ENCODE measurements at regions not wholly inside any gene's neighbourhood (a gene's known extent, or its start where the extent isn't known, plus 50 kb on each side); places are given as distances from the start of the nearest gene placed in this dataset.

DNA sequence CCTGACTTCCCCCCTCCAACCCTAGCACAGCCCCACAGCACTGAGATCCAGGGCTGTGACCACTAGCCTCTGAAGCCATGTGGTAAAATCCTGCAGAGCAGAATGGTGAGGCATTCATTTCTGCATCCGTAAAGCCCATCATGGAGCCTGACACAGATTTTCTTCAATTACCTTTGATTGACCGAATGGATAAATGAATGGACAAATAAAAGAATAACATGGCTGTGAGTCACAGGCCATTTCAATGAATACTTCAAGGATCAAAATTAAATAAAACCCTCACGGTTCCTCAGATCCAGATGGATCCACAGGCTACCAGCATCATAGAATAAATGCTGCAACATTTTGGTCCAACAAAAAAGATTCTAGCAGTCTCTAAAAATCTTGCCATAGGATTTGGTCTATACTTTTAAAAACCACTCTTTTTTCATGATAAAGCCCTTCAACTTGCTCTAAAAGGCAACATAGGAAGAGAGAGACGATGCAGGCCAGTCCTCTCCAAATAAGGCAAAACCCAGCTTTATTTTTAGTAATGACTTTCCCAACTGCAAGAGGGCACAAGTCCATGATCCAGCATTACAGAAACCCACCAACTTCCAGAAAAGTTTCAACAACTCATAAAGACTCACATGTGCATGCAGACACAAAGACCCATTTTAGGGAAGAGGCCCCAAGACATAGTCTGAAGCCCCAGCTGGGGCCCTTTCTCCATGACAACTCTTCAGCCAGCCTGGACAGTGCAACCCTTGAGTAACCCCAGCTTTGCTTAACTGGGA is 52.4 kb upstream of the MRPS22 start:
- Mint-ChIP-seq H3K4me1 (no peaks in the 10 kb centered on the region), H3K9me3 (no peaks in the 10 kb centered on the region), H3K27ac (no peak overlapping the region), H3K27me3 (ENCODE audit: insufficient read depth) (peaks cover 5% of the 10 kb centered on the region), H3K36me3 (ENCODE audit: low read depth) (no peaks in the 10 kb centered on the region), H3K4me3 (no peak overlapping the region)
- H3K4me1 ChIP-seq (ENCODE audit: control insufficient read depth, insufficient read depth, low read length) = no peaks in the 10 kb centered on the region
- WGBS, 2 experiments (ENCODE audit: insufficient coverage in 1 of 2, insufficient read length in 1 of 2) = 92 to 96% methylated on average over 3 to 4 of the region's 4 CpGs
- H3K27ac ChIP-seq (ENCODE audit: low read depth, low read length) = no peak overlapping the region
- no peak for DNase-seq
- TF ChIP-seq, protein P1, sequence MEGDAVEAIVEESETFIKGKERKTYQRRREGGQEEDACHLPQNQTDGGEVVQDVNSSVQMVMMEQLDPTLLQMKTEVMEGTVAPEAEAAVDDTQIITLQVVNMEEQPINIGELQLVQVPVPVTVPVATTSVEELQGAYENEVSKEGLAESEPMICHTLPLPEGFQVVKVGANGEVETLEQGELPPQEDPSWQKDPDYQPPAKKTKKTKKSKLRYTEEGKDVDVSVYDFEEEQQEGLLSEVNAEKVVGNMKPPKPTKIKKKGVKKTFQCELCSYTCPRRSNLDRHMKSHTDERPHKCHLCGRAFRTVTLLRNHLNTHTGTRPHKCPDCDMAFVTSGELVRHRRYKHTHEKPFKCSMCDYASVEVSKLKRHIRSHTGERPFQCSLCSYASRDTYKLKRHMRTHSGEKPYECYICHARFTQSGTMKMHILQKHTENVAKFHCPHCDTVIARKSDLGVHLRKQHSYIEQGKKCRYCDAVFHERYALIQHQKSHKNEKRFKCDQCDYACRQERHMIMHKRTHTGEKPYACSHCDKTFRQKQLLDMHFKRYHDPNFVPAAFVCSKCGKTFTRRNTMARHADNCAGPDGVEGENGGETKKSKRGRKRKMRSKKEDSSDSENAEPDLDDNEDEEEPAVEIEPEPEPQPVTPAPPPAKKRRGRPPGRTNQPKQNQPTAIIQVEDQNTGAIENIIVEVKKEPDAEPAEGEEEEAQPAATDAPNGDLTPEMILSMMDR (conservative IDR thresholded peaks at IDR 0.05) = no peak
- no peaks in the 10 kb centered on the region for H3K9me3 ChIP-seq (ENCODE audit: control insufficient read depth, low read length)
- no peaks in the 10 kb centered on the region for H3K27me3 ChIP-seq (ENCODE audit: control insufficient read depth, insufficient read depth, low read length, poor library complexity, severe bottlenecking)
- H3K36me3 ChIP-seq (ENCODE audit: control insufficient read depth, insufficient read depth, low read length) = no peaks in the 10 kb centered on the region
- H3K9ac ChIP-seq (ENCODE audit: extremely low read depth, low read length, poor library complexity, severe bottlenecking) = no peak overlapping the region
- H3K4me3 ChIP-seq (ENCODE audit: low read length) = no peak overlapping the region

DNA sequence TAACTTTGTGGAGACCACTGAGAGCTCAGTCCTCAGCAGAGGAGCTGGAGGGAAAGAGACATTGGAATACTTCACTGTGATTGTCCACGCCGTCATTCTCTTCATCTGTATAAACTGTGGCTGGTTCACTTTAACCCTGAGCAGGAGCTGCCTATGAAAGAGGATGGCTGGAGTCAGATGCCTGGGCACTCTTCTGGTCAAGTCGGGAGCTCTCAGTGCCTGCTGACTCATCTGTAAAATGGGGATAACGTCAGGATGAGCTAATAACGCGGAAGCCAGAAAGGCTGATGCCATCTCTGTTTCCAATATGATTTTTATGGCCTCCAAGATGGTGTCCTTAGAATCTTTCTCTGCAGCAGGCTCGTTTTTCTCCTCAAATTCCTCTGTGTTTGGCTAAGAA is 51.6 kb upstream of the MRPS22 start:
- Histone ChIP-seq H3K4me1 (ENCODE audit: control insufficient read depth, insufficient read depth, low read length) (no peaks in the 10 kb centered on the region), H3K27ac (ENCODE audit: low read depth, low read length) (no peak overlapping the region), H3K9me3 (ENCODE audit: control insufficient read depth, low read length) (no peaks in the 10 kb centered on the region), H3K9ac (ENCODE audit: extremely low read depth, low read length, poor library complexity, severe bottlenecking) (no peak overlapping the region), H3K36me3 (ENCODE audit: control insufficient read depth, insufficient read depth, low read length) (no peaks in the 10 kb centered on the region), H3K4me3 (ENCODE audit: low read length) (no peak overlapping the region), H3K27me3 (ENCODE audit: control insufficient read depth, insufficient read depth, low read length, poor library complexity, severe bottlenecking) (no peaks in the 10 kb centered on the region)
- Mint-ChIP-seq H3K27me3 (ENCODE audit: insufficient read depth) (peaks cover 6% of the 10 kb centered on the region), H3K27ac (no peak overlapping the region), H3K4me3 (no peak overlapping the region), H3K36me3 (ENCODE audit: low read depth) (no peaks in the 10 kb centered on the region), H3K4me1 (no peaks in the 10 kb centered on the region), H3K9me3 (no peaks in the 10 kb centered on the region)
- 90 to 94% methylated on average over 7 of the region's 7 CpGs for WGBS, 2 experiments (ENCODE audit: insufficient coverage in 1 of 2, insufficient read length in 1 of 2)
- no peak for DNase-seq
- TF ChIP-seq, protein P1 (conservative IDR thresholded peaks at IDR 0.05) = no peak

DNA sequence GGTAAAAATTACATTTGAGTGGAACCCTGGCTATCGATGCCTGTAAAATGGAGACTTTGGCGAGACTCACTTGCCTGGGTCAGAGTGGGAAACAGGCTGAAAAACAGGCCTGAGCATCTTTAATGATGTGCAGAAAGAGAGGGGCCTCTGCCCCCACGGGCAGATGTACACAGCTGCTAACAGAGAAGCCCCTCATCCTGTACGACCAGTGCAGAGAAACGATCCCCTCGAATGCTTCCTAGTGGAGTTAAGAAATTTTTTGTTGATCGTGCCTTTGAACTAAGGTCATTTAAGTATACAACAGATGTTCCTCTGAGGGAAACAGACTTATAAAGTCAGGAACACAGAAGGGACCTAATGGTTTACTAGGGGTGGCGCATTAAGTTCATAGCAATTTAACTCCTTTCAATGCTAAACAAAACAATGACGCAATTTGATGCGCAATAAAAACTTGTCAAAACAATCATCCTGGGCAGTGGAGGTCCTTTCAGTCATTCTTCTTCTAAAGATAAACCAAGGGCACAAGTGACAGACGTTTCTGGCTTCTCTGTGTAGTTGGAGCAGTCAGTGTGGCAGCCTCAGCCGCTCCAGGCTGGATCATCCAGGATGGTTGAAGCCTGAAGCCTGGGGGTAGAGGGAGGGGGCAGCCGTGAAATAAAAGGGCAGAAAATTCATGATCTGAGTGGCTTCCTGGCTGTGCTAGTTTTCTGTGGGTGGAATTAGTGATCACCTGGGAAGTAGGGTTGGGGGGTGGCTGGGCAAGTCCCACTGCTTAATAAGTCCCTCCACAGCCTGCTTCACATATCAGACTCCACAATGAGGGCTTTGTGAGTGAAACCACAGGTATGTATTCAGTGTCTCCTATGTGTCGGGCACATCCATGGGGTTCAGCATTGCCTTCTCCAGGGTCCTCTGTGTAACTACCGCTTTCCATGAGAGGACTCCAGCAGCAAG is 50.8 kb upstream of the MRPS22 start:
- TF ChIP-seq, protein P1 (conservative IDR thresholded peaks at IDR 0.05) = no peak
- Mint-ChIP-seq H3K4me3 (no peak overlapping the region), H3K27me3 (ENCODE audit: insufficient read depth) (peaks cover 8% of the 10 kb centered on the region), H3K36me3 (ENCODE audit: low read depth) (no peaks in the 10 kb centered on the region), H3K27ac (no peak overlapping the region), H3K9me3 (no peaks in the 10 kb centered on the region), H3K4me1 (no peaks in the 10 kb centered on the region)
- no peaks in the 10 kb centered on the region for H3K27me3 ChIP-seq (ENCODE audit: control insufficient read depth, insufficient read depth, low read length, poor library complexity, severe bottlenecking)
- H3K4me3 ChIP-seq (ENCODE audit: low read length) = no peak overlapping the region
- H3K4me1 ChIP-seq (ENCODE audit: control insufficient read depth, insufficient read depth, low read length) = no peaks in the 10 kb centered on the region
- H3K36me3 ChIP-seq (ENCODE audit: control insufficient read depth, insufficient read depth, low read length) = no peaks in the 10 kb centered on the region
- 89 to 92% methylated on average over 12 to 15 of the region's 15 CpGs for WGBS, 2 experiments (ENCODE audit: insufficient coverage in 1 of 2, insufficient read length in 1 of 2)
- H3K27ac ChIP-seq (ENCODE audit: low read depth, low read length) = no peak overlapping the region
- peaks cover 7% of the 10 kb centered on the region for H3K9me3 ChIP-seq (ENCODE audit: control insufficient read depth, low read length)
- no peak overlapping the region for H3K9ac ChIP-seq (ENCODE audit: extremely low read depth, low read length, poor library complexity, severe bottlenecking)
- no peak for DNase-seq
